Gastroesophageal sphincter (tissue), 3 donors: ENCODE measurements at regions not wholly inside any gene's neighbourhood (a gene's known extent, or its start where the extent isn't known, plus 50 kb on each side); places are given as distances from the start of the nearest gene placed in this dataset.

Experiments used
- EP300 ChIP-seq: sonication (generic); formaldehyde crosslinking; IDR thresholded peaks from one replicate; pipeline ENCODE4 v1.6.1; 2017; ENCODE audit warnings: antibody characterized with exemption, mild to moderate bottlenecking
- POLR2A ChIP-seq, 2 donors: fragments of 450-650 bp; IDR thresholded peaks; one replicate each; pipeline ENCODE4 v1.6.1; 2017; ENCODE audit warnings: antibody characterized with exemption in 2 of 2, mild to moderate bottlenecking in 2 of 2, moderate library complexity in 1 of 2
- POLR2AphosphoS5 ChIP-seq: sonication (generic); formaldehyde crosslinking; IDR thresholded peaks from one replicate; pipeline ENCODE4 v1.6.1; 2017; ENCODE audit warnings: antibody characterized with exemption
- TF ChIP-seq, protein P1 (sequence below), 4 experiments: fragments of 200-600 bp in 2 of 4; fragments of 450-650 bp in 2 of 4; sonication (generic) in 1 of 4; IDR thresholded peaks; one replicate each; pipeline ENCODE4 v1.5.1; 2017 to 2019; ENCODE audit warnings: antibody characterized with exemption in 4 of 4, mild to moderate bottlenecking in 2 of 4, moderate library complexity in 2 of 4

DNA sequence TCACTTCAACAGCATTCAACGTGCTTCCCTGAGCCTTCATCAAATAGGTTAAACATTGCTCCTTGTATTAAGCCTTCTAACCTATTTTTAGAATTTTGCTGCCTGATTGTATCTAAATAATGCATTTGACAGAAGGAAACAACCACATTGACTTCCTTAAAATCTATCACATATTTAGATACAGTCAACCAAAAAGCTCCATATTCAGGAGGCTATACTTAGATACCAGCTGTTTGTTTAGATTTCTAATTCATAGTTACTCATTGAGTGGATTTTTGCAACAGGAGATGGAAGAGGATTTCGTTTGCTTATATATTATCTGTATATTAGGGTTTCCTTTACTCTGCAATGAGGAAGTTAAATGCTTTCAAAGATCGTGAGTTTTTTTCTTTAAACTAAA, 241.1 kb upstream of the PPP1R2C start:
- TF ChIP-seq, protein P1, sequence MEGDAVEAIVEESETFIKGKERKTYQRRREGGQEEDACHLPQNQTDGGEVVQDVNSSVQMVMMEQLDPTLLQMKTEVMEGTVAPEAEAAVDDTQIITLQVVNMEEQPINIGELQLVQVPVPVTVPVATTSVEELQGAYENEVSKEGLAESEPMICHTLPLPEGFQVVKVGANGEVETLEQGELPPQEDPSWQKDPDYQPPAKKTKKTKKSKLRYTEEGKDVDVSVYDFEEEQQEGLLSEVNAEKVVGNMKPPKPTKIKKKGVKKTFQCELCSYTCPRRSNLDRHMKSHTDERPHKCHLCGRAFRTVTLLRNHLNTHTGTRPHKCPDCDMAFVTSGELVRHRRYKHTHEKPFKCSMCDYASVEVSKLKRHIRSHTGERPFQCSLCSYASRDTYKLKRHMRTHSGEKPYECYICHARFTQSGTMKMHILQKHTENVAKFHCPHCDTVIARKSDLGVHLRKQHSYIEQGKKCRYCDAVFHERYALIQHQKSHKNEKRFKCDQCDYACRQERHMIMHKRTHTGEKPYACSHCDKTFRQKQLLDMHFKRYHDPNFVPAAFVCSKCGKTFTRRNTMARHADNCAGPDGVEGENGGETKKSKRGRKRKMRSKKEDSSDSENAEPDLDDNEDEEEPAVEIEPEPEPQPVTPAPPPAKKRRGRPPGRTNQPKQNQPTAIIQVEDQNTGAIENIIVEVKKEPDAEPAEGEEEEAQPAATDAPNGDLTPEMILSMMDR (IDR thresholded peaks at IDR 0.05), result no peak
- no peak for TF ChIP-seq POLR2AphosphoS5
- no peak for TF ChIP-seq POLR2A (IDR thresholded peaks at IDR 0.05)
- TF ChIP-seq EP300, result no peak
